SK-N-DZ (cell line): ENCODE measurements at regions not wholly inside any gene's neighbourhood (a gene's known extent, or its start where the extent isn't known, plus 50 kb on each side); places are given as distances from the start of the nearest gene placed in this dataset.

Source experiments
- DNase-seq: peaks from one replicate; pipeline ENCODE4 v3.0.0-alpha.2; 2015; ENCODE audit warnings: low spot score

GRCh38 chr2:239464166-239465016, 63.6 kb upstream of the HDAC4 start:
- no peak for DNase-seq

- DNase-seq, result no peak
These were observed 62.8 kb upstream of the HDAC4 start for GRCh38 chr2:239463541-239464165.

- DNase-seq, result no peak
These were observed 62.1 kb upstream of the HDAC4 start for GRCh38 chr2:239462671-239463506.

- DNase-seq, result no peak
These were observed 61.3 kb upstream of the HDAC4 start for GRCh38 chr2:239462191-239462515.

GRCh38 chr2:239461291-239462190, 60.7 kb upstream of the HDAC4 start:
- no peak for DNase-seq

- no peak for DNase-seq
These were observed 60.0 kb upstream of the HDAC4 start for GRCh38 chr2:239460780-239461179.

GRCh38 chr2:239459606-239460005, 58.8 kb upstream of the HDAC4 start:
- no peak for DNase-seq

- DNase-seq, result no peak
These were observed 58.2 kb upstream of the HDAC4 start for GRCh38 chr2:239459056-239459455.

- no peak for DNase-seq
These were observed 57.0 kb upstream of the HDAC4 start for GRCh38 chr2:239457586-239458445.

- DNase-seq, result no peak
These were observed 56.1 kb upstream of the HDAC4 start for GRCh38 chr2:239456940-239457339.

- no peak for DNase-seq
These were observed 54.8 kb upstream of the HDAC4 start for GRCh38 chr2:239455436-239456203.

GRCh38 chr2:239454507-239454906, 53.7 kb upstream of the HDAC4 start:
- no peak for DNase-seq
